ENCODE measurements at regions not wholly inside any gene's neighbourhood (a gene's known extent, or its start where the extent isn't known, plus 50 kb on each side); places are given as distances from the start of the nearest gene placed in this dataset.

- DNase-seq (ENCODE audit: low read depth): no peak
Observed at GRCh38 chr3:188041193-188041592, 112.8 kb upstream of the LPP start.

GRCh38 chr3:188041895-188042294, 112.1 kb upstream of the LPP start:
- no peak for DNase-seq (ENCODE audit: low read depth)

DNA sequence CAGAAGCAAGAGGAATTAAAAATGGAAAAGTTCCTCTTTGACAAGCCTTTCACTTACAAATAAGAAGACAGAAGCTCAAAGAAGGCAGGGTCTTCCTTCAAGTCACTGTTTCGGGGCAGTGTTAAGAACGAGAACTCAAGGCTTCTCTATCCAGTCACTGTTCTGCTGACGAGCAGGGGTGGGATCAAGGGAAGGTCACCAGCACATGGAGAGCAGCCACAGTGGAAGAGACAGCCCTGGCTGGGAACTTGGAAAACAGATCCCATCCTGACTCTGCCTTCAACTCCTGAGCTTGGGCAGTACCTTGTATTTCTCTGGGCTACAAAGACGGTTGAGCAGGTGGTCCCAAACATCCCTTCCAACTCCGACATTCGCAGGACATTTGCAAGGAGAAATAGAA, 111.5 kb upstream of the LPP start:
- DNase-seq (ENCODE audit: low read depth): no peak

GRCh38 chr3:188043891-188044290, 110.1 kb upstream of the LPP start:
- DNase-seq (ENCODE audit: low read depth): no peak

DNA sequence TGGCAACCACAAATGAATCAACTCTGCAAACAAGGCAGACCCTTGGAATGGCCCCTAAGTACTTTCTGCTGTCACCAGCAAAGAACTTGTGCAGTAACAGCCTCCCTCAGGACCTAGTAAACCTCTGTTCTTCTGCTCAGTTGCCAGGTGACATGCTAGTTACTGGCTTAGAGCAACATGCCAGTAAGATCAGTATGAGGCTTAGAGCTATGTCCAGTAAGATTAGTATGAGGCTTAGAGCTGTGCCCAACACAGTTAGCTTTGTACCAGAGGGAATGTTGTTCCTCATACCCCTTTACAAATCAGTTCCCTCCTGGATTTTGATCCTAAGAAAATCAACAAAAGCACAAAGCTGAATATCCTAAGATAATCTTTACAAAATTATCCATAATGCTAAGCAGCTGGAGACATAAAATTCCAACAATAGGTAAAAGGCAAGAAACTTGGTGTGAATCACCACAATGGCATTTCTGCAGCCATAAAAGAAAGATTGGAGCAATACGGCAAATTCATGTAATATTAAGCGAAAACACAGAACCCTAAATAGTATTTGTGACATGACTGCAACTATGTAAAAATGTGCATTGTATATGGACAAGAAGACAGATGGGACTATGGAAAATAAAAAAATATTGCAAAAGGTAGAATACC, 107.3 kb upstream of the LPP start:
- peak; percentile 44 for DNase-seq (ENCODE audit: low read depth)

DNA sequence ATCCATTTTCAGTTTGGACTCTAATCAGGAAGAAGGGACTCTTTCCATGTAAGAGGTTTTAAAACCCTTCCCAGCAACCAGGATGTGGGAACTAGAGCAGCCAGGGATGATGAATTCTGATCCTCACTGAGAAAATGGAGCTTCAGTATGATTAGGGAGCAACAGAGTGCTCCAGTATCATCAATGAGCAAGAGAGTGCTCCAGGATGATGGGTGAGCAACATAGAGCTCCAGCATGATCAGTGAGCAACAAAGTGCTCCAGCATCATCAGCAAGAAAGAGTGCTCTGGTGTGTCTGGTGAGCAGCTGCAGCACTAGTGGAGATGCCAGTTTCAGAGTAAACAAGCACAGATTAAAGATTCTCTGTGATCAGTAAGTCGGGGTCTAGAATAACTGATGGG, 106.4 kb upstream of the LPP start:
- no peak for DNase-seq (ENCODE audit: low read depth)

DNA sequence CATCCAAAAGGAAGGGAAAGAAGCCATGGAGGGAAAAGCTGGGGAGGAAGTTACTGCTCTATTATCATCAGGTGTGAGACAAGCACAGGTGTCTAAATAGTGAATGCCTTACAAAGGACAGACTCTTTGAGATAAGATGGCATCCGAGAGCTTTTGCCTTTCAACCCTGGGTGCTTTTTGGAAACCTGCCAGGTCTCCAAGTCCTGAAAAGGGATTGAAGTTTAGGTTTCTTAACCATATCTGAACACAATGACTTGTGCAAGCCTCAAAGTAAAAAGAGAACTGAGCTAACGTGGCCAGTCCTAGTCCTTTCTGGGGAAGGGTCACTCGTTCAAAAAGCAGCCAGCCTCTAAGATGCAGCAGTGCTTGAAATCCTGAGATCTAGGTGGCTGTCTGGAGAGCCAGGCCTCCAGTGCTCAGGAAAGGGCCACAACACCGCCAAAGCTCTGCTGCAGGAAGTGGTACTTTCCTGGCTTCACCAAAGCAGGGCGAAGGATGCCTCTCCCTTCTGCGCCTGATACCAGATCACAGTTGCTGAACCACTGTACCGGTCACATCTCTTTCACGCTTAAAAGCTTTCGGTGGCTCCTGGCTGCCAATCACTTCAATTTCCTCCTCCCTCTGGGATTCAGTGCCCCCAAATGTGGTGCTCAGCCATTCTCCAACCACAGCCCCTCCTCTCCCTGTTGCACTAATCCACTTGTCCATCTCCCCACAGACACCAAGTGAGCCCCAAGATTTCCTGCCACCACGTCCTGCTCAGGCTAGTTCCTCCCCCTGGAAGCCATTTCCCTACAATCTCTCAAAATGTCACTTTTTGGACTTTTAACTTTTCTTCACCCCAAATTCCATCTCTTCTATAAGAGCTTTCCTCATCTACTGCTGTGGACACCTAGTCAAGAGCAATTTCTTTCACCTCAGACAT, 104.1 kb upstream of the LPP start:
- no peak for DNase-seq (ENCODE audit: low read depth)

DNA sequence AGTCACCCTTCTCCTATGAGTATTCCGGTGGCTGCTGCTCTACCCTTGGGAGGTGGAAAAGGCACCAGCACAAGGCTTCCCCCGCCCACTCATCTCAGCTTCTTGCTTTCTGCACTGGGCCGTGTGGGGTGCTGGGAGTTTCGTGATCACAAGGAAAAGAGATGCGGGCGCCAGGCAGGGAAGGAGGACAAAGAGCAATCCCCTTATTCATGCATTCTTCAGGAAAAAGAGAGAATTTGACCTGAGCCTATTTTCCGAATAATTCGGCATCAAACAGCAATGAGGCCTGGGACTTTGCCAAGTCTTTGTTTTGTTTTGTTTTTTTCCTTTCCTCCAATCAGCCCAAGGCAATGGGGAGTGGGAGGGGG, 102.2 kb upstream of the LPP start:
- peak; percentile 32 for DNase-seq (ENCODE audit: low read depth)

- DNase-seq (ENCODE audit: low read depth): peak; percentile 57
Observed at GRCh38 chr3:188052169-188053035, 101.6 kb upstream of the LPP start.

DNA sequence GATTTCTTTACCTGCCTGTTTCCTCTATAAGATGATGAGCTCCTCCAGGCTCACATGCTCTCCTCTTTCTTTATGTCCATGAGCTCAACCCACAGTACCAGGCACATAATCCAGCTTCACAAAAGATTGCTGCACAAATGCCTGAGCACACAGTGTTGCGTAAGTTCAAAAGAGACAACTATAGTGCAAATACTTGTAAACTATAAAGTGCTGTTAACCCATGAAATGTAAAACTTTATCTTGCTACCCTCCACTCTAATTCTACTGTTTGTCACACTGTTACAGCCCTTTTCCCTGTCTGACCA, 101.0 kb upstream of the LPP start:
- DNase-seq (ENCODE audit: low read depth): no peak

DNA sequence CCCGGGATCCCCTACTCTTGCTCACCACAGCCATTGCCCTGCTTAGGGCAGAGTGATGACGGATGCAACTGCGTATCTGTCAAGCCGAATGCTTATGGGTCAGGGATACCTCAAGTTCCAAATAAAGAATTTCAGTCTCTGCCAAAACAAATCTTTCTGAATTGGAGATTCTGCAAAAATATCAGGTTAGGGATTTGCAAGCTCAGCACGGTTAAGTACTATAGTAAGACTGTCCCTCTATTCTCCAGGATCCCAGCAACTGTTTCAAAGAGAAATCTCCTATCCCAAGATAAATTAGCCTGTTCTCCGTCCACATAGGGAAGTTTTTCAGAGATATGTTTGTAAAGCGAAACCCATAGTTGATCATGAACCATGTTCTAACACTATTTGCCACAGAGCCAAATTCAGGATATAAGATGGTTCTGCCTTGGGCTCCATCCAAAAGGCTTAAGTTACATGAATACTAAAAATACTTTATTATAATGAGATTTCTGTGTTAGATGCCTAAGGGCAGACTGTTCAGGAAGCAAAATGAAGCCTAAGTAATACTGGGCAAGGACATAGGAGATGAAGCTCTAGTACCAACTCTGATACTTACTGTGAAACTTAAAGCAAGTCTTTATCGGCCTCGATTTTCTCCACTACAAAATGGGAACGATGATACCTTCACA, 100.1 kb upstream of the LPP start:
- no peak for DNase-seq (ENCODE audit: low read depth)

DNA sequence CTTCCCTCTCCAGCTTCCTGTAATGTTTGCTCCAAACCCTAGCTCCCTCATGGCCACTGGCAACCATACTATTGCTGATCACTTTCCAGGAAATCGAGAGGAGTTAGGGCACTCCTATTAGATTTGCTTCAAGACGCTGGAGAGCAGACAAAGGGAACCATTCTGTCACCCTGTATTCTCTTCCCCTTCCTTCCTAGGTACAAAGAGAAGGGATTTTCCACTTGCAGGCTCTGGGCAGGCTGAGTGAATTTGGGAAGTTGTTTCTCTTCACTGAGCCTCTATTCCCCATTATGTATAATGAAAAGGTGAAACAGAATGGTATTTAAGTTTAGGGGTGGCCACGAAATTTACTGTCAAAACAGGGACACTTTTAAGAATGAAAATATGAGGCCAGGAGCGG, 99.4 kb upstream of the LPP start:
- no peak for DNase-seq (ENCODE audit: low read depth)

- no peak for DNase-seq (ENCODE audit: low read depth)
Observed at GRCh38 chr3:188055388-188055787, 98.6 kb upstream of the LPP start.

- no peak for DNase-seq (ENCODE audit: low read depth)
Observed at GRCh38 chr3:188057124-188057523, 96.8 kb upstream of the LPP start.

- no peak for DNase-seq (ENCODE audit: low read depth)
Observed at GRCh38 chr3:188058569-188059184, 95.3 kb upstream of the LPP start.

DNA sequence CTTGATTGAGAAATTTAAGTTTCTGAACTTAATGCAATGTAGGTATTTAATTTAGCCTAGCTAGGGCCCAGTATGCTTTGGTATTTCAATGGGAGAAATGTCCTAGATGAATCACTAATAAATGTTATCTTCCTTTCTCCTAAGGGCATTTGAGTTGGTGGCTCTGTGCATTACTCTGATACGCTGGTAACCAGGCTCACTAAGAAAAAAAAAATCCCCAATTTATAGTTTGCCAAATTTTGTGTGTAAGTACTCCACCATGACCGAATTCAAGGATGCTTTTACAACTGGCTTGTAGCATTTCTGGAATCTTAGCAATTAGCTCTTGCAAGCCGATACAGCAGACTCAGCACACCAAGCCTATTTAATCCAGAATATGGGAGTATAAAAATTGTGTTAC, 94.6 kb upstream of the LPP start:
- no peak for DNase-seq (ENCODE audit: low read depth)

GRCh38 chr3:188060264-188060835, 93.6 kb upstream of the LPP start:
- DNase-seq (ENCODE audit: low read depth): no peak

DNA sequence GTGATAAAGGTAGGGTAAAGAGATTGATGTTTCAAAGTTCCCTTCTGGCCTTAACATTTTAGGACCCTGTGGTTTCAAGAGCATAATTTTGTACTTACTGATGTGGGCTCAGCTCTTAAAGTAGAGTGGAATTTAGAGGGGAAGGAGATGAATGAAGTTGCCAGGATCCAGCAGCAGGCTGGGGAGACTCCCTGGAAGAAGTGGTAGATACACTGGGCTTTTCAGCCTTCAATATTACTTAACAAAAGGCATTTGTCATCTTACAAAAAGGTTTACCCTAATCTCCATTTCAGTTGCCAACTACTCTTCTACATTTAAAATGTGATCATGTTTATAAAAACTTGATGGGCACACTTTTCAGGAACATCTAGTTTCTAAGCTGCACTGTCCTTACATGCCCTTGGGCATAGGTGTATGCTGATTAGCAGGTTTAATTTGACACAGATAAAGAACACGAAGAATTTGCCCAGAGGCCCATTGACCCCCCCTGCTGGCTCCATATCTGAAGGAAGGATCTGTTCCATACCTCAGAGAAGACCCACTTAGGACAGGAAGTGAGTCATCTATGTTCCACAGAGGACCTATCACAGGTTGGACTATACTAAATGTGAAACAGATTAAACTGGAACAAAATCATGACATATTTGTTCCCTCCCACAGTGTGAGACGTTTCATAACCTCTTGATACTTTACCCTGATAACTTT, 93.0 kb upstream of the LPP start:
- peak; percentile 85 for DNase-seq (ENCODE audit: low read depth)

DNA sequence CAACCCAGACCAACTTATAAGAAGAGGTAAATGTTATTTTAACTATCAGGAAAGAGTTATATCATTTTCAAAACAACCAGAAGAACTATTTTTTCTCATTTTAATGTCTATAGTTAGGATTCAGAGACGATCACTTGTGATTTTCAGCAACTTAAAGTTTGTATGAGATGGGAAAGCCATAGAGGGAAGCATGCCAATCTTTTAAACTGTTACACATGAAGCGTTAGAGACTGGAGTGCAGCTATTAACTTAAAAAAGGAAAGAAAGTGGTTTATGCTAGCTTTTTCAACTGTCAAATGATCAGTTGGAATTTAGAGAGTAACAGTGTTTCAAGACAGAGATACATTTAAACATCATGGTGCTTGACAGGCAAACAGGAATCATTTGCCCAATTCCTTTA, 91.7 kb upstream of the LPP start:
- DNase-seq (ENCODE audit: low read depth): no peak

DNA sequence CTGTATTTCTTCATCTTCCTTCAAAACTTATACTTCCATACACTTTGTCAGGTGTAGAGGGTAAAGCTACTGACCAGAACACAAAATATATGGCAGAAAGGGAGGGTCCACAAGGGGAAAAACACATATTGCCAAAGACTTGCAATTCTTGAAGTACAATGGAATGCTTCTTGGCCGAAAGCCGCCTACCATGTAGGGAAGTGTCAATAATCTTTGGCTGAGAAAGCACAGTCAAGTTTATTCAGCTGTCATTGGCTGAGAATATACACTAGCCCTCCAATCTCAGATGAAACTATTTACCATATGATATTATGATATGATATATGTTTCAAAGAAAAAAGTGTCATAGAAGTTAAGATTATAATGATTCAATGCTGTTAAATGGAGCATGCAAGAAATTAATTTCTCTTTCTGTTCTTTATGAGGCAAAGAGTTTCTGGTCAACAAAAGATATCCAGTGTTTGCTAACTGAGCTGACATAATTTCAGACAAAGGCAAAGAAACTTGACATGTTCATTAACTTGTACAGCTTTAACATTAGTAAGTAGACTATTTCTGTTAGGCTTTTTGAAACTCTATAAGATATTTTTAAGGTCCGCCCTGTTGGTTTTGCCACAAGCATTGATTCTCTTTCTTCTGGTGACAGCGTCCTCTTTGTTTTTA, 89.0 kb upstream of the LPP start:
- DNase-seq (ENCODE audit: low read depth): peak; percentile 47

All from iris pigment epithelial cell (primary cell).